C4-2B (cell line): ENCODE measurements at regions not wholly inside any gene's neighbourhood (a gene's known extent, or its start where the extent isn't known, plus 50 kb on each side); places are given as distances from the start of the nearest gene placed in this dataset.
"Not testable (repeated sequence)": the region's sequence is repeated elsewhere in the genome, so short reads cannot be mapped to it uniquely, and the experiment has no call there.

Experiments used
- H3K27ac ChIP-seq: fragments of 450-650 bp; 2 replicates; pipeline ENCODE4 v1.5.1; 2017
- CTCF ChIP-seq: fragments of 450-650 bp; conservative IDR thresholded peaks from 2 replicates; pipeline ENCODE4 v1.5.1; 2017; ENCODE audit warnings: mild to moderate bottlenecking
- ZFX ChIP-seq: fragments of 450-650 bp; IDR thresholded peaks from 2 replicates; pipeline ENCODE4 v1.6.1; 2017

GRCh38 chr13:43946281-43946680 lies 66.6 kb downstream of the LACC1 start:
- TF ChIP-seq CTCF (no peak), ZFX (no peak)
- H3K27ac ChIP-seq = no peak overlapping the region

GRCh38 chr13:43947897-43948458 lies 68.3 kb downstream of the LACC1 start:
- no peak overlapping the region for H3K27ac ChIP-seq
- TF ChIP-seq ZFX = no peak
- no peak for TF ChIP-seq CTCF

- H3K27ac ChIP-seq = no peak overlapping the region
- TF ChIP-seq ZFX (no peak), CTCF (no peak)
These were observed 73.7 kb downstream of the LACC1 start for GRCh38 chr13:43953370-43953769.

GRCh38 chr13:43956975-43957374 lies 77.3 kb downstream of the LACC1 start:
- not testable (repeated sequence) for H3K27ac ChIP-seq

- TF ChIP-seq CTCF = no peak
- H3K27ac ChIP-seq = no peak overlapping the region
These were observed 79.6 kb downstream of the LACC1 start for GRCh38 chr13:43959291-43959690.

- TF ChIP-seq CTCF (no peak), ZFX (no peak)
- H3K27ac ChIP-seq = no peak overlapping the region
These were observed 82.2 kb downstream of the LACC1 start for GRCh38 chr13:43961909-43962308.

GRCh38 chr13:43963726-43964125 lies 84.0 kb downstream of the LACC1 start:
- H3K27ac ChIP-seq = no peak overlapping the region
- TF ChIP-seq CTCF (no peak), ZFX (no peak)

GRCh38 chr13:43964698-43965458 lies 85.2 kb downstream of the LACC1 start:
- TF ChIP-seq ZFX (no peak), CTCF (no peak)
- no peak overlapping the region for H3K27ac ChIP-seq
